ENCODE measurements at regions not wholly inside any gene's neighbourhood (a gene's known extent, or its start where the extent isn't known, plus 50 kb on each side); places are given as distances from the start of the nearest gene placed in this dataset.

DNA sequence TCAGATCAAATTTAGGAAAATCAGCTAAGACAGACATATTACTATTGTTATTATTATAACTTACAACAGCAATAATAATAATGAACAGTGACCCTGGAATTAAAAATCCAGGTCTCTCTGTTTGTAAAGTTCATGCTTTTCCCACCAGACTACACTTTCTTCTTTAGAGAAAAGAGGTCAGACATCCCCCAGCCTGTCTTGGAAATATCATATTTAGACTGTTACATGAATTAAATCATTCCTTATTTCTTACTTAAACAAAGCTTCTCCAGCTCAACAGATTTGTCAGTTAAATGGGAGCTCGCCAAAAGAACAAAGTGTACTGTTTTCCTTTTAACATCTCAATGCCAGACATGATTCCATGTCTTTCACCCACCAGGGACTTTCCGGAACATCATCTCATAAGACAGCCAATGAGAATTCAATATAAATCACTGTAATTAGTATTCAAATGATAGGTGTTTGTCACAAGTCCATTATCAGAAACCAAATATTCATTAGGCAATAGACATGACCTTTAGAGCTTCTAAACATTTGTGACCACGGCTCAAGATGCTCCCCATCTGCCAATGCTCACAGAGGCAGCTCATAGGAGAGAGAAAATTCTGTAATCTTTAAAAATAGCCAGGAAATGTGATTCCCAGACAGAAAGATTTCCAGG, 351.9 kb downstream of the ENC1 start:
- no peak for DNase-seq (ENCODE audit: low spot score)

DNA sequence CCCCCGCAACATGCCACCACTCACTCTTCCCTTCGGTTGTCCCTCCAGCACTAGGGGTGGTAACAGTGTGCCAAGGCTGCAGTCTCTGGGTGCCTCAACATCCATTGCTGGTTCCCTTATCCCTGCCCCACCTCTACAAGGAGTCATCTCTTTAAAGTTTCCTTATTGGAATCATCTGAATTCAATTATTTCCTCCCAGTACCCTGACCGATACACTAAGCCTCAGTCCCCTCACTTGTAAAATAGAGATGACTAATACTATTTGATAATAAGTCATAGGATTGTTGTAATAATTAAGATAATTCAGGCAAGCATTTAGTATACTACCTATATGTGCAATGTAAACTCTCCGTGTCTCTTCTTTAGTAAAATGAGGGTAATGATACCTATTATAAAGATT, 352.5 kb downstream of the ENC1 start:
- DNase-seq (ENCODE audit: low spot score): no peak

DNA sequence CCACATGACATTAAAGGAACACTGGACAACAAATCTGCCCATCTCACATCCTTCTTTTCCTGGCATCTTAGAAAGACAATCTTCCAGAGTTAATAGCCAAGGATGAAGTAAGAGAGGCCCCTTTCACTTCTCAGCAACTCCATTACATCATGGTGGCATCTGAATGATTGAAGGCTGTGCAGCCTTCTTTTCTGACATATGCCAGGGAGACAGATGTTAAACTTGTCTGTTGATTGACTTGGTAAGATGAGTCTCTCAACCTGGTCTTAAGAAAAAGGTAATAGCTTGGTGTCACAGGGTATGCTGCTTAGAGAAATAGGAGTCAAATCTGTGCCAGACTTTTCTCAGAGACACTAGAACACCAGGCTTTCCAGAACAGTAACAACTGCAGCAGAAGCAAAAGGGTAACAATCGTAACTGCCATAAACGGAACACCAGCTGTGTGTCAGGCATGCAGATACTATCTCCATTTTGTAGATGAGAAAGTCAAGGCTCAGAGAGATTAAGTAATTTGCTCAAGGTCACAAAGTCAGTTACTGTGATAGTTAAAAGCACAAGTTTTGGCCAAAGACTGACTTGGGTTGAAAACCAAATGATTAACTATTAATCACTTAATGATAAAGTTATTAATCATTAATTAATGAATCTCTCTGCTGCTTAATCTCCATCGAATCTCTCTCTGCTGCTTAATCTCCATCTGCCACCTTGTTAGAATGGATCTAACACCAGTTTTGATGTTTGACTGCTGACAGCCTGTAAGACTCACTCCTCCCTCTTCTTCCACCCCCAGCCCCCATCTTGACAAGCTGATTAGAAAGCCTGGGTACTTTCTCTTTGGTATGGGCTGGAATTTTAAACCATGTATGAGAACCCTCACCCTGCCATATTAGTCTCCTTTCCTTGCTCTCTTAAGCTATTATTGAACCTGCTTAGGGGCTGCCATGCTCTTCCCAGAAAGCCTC, 353.5 kb downstream of the ENC1 start:
- no peak for DNase-seq (ENCODE audit: low spot score)

DNA sequence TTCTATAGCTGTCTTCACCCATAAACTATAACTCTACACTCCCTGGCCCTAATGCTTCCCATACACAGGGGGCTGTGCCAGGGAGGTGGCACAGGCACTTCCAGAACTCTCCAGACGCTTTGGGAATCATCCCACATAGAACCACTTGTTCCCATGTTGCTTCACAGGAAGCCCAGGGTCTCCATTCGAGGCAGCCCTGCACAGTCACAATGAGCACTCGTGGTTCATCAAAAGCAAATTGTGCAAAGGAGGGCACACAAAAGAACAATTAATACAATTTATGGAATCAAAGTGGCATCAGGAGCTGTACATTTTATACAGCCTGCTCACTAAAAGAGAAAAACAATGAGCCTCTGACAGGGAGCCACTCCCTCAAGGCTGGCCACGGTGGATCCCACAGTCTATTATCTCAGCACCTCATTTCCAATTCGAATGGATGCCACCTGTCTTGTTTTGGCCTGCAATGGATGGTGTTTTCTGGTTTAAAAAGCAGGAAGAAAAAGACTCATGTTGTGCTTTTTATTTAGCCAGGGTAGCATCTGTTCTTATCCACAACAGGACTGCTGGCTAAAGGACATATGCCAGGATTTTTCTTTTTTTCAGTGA, 354.8 kb downstream of the ENC1 start:
- no peak for DNase-seq (ENCODE audit: low spot score)

DNA sequence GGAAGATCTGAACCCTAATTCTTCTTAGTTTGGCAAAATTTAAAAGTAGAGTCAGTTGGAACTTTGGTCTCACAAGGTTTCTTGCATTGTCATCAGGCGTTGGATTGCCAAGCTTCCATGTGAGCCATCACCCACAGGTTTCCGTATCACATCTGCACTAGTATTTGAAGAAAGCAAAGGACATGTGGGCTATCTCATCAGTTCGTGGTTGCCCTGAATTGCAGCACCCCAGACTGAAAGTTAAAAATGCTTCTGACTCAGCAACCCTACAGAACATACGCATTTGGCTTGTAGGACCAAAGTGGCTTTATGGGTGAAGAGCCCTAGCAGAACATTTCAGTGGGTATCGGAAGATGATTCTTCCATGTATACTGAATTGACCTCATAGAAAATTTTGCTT, 358.0 kb downstream of the ENC1 start:
- no peak for DNase-seq (ENCODE audit: low spot score)

DNA sequence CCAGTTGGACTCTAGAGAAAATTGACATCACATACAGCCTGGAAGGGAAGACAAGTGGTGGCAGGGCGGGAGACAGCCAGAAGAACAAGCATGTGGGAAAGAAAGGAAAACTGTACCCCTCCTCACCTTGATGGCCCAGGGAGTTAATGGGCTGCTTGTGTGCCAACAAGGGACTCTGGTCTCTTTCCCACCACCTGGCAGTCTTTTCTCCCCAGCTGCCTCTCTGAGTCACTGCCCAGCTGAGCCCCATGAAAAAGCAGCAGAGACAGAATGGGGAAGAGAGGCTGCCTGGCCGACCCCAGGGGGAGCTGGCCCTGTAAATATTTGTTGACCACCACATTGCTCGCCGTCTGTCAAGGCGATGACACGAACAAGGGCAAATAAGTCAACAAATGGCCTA, 359.4 kb downstream of the ENC1 start:
- no peak for DNase-seq (ENCODE audit: low spot score)

DNA sequence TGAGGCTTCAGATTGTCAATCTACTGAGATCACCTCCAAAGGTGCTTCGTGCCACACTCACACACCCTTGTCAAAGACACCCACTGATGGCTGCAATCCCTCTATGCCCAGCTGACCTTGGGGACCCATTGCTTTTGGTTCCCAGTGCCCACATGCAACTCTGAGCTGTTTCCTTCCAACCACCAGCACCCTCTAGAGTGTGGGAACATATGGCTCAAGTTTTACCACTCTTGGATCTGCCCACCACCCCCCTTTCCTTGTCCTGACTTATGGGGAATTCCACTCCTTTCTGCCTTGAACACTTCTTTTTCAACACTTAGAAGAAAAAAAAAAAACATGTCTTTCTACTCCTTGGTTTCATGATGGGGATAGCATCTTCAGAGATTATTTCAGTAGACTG, 360.2 kb downstream of the ENC1 start:
- no peak for DNase-seq (ENCODE audit: low spot score)

DNA sequence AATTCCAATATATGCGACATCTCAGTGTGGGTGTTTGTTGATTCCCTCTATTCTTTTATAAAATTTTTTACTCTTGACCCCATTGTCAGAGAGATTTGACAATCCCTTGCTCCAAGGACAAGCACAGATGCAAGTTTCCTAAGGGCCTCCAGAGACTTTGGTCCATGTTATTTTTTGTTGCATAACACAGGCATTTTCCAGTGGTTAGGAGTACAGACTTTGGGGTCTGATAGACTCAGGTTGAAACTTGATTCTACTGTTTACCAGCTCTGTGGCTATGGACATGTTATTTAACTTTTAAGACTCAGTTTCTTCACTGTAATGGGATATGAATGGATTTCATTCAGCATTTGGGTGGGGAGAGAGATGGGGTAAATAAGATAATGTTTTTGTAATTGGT, 361.3 kb downstream of the ENC1 start:
- DNase-seq (ENCODE audit: low spot score): no peak

DNA sequence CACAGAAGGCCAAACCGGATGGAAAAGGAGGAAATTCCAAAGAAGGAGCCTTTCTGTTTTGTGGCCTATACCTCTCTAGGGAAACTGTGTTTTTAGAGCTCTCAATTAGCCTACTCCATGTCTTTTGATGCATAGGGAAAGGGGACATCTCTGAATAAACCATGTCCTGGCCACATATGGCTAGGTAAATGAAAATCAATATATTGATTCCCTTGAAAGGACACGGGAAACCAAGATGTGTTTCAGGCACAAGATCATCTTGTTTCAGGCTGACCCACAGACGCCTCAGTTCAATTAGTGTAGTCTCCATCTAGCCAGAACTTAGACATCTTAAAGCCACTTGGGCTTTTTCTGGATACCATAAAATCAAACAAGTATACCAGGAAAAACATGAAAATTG, 363.1 kb downstream of the ENC1 start:
- DNase-seq (ENCODE audit: low spot score): no peak

DNA sequence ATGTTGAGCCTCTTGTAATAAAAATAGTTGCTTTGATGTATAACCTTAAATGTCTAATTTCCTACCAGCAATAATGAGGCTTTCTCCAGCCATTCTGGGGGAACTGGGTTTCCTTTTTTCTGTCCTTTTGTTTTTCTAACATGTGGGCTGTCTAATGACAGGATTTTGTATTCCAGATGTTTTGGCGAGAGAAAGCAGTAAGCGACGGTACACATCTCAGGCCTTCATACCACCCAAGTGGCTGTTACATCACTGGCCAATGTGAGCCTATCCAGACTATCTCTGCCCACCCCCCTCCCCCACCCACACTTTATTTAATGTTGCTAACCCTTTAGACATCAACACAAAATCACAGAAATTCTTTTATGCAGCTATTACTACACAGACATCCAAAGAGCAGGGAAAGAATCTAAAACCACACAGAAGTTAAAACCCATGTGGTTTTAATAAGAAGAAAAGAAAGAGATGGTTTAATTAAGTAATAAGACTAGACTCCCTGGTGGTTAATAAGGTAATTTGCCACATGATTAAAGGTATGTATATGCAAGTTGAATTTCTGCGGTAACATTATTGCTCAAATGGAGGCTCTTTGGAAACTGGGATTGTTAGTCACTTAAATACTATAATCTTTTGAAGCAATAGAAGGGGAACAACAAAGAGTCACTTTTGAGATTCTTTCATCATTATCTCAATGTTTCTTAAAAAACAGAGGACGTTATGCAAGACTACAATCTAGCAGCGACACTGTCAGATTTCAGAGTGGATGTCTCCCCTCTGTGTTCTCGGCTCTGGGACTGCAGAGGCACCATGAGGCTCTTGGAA, 365.1 kb downstream of the ENC1 start:
- no peak for DNase-seq (ENCODE audit: low spot score)

DNA sequence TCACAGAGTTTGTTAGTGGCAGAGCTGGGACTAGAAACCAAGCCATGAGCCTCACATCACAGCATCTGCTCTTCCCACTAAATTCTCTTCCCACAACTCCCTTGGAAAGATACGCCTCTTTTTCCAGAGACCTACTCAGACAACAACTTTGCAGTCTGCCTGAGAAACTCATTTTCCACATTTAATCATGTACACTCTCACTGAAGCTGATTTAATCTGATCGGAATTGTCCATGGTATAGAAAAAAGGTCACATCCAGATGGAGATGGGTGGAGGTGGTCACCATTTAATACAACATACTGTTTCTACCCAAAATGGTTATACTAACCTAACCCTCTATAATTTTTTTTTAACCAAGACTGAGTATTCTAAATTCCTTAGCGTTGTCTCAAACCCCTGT, 366.2 kb downstream of the ENC1 start:
- no peak for DNase-seq (ENCODE audit: low spot score)

DNA sequence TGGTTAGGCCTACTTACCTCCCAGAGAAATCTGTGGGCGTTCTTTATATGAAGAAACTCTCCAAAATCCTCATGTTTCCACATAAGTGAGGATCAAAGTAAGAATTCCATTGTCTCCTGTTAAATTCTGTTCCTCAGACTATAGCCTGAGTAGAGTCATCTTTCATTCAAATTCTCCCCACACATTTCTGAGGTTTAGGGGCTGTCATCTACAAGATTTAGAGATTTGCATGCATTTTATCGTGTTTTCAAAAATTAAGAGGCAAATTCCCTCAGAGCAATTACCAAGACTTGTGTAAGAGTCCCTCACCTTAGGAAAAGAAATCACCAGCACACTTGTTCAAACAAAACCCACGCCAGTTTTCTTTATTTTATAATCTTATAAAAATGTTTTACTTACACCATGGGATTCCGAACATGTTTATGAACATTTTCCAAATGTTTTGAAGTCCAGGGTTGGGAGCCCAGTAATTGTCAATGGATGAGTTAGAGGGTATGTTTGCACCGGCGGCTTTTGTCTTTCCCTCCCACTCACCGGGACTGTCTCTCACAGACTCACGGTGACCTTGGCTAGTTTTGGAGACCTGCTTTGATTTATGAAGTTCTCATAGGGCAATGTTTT, 367.6 kb downstream of the ENC1 start:
- no peak for DNase-seq (ENCODE audit: low spot score)

DNA sequence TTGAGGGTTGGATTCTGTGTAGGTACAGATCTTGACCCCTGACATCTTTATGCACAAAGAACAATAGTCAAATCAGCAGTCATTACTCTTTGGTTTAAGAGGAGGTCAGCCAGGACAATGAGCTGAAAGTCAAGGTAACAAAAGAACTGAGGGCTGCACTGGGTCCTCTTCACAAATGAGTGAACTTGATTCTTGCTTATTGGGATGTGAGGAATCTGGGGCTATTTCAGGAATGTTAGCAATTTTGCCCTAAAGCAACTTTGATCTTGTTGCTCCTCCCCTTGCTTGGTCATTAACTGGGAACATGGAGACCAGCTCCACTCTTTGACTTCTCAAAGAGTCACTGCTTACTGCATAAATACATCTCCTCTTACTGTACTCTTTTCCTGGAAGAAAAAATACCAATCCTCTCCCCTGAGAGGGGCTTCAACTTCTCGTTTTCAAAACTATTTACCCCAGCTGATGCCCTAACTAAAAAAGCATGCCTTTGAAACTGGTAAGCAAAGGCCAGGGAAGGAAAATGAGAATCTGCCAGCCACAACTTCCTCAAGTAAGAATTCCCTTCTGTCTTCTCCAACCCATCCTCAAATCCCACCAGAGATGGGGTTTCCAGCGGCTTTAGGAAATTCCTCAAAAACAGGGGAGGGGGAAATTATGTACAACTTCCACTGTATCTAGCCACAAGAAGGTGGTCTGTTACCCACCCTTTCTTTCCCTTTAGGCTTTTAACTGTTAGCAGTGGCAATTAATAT, 368.3 kb downstream of the ENC1 start:
- no peak for DNase-seq (ENCODE audit: low spot score)

DNA sequence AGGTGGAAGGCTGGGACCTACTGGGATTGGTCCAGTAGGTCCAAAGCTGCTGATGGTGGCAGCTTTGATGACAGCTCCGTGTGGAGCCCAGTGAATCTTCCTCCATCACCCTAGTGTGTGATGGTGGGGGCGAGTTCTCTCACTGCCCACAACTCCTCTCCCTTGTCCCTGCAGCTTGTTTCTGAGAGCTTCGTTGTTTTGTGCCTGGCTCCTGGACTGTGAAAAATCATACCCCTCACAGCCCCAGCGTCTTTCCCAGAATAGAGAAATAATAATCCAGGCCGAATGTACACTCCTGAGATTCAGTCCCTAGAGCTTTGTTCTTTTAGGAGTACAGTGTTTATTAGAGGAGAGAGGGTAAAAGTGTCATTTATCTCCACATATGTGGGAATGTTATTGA, 372.2 kb downstream of the ENC1 start:
- DNase-seq (ENCODE audit: low spot score): no peak

DNA sequence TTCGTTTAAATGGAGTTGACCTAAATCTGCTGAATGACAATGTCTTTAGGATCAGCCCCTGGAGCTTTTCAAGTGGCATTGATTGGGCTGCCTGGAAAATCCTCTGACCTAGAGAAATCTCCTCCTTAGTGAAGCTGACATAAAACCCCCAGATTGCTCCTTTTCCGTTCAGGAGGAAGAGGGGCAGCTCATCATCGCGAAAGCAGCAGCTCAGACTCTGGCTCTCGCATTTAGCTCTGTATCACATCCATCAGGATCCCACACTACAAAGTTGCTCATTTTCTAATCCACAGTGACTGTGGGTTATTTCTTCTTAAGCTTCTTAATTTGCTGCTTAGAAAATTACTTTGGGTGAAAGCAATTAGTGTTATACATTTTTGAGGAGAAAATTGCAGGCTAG, 373.7 kb downstream of the ENC1 start:
- DNase-seq (ENCODE audit: low spot score): no peak

DNA sequence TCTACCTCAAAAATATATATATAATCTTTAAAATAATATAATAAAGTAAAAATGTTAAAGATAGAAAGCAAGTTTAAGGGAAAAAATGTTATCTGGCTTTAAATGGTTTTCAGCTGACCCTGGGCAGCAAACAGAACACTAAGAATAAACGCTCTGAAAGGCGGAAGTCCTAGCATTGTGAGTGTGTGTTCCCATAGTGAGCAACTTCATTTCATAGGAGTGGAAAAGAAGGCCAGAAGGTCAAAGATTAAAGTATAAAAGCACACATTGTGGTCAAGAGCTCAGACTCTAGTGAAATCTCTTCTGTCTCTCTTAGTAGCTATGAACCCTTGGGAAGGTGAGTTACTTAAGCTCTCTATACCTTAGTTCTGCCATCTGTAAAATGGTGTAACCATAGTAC, 374.4 kb downstream of the ENC1 start:
- no peak for DNase-seq (ENCODE audit: low spot score)

DNA sequence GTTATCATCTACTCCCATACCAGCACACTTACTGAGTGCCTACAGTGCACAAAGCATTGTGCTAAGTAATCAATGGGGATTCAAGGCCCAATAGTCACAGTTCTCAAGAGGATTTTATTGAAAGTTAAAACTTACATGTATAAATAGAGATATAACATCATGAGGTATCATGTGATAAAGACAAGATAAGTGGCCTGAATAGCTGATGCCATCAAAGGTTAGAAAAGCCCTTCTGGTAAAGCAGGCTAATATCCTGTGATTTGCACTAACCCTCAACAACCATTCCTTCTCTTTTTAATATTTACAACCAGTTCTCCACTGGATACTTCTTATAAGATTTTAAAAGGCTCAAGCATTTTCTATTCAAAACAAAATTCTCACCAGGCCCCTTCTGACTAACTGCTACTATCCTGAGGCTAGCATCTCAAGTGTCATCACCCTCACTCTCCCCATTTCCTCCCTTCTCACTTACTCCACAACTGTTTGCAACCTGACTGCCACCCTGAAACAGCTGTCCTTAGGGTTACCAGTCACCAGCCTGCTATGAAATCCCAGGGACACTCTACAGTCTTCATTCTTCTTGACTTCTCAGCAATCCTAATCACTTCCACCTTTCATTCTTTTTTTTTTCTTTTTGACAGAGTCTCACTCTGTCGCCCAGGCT, 377.9 kb downstream of the ENC1 start:
- DNase-seq (ENCODE audit: low spot score): no peak

DNA sequence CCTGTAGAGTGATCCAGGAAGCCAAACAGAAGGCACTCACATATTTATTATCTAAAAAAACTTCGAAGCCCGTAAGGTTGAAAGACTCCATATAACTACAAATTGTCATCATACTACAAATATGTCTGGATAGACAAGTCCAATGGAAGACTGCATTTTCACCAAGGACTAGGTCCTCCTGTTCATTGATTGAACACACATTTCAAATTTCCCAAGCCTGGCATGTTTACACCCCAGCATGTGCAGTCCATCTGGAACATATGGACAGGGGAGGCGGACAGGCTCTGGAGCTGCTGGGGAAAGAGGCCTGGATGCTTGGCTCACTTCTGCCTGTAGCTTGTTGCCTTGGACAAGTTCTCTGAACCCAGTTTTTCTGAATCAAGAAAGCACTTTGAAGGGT, 378.7 kb downstream of the ENC1 start:
- no peak for DNase-seq (ENCODE audit: low spot score)

DNA sequence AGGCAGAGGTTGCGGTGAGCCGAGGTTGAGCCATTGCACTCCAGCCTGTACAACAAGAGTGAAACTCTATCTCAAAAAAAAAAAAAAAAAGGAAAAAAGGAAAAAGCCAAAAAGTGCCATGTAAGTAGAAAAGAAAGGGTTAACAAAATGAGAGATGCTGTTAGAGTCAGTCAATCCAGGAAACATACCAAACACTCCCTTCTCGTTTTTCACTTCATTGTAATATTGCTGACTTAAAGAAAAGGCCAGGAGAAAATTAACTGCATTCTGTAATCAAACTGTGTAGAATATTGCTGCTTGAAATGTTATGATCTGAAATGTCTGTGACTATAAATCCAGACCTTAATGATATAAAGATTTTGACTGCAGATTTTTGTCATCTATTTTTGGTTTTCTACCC, 379.1 kb downstream of the ENC1 start:
- DNase-seq (ENCODE audit: low spot score): no peak

DNA sequence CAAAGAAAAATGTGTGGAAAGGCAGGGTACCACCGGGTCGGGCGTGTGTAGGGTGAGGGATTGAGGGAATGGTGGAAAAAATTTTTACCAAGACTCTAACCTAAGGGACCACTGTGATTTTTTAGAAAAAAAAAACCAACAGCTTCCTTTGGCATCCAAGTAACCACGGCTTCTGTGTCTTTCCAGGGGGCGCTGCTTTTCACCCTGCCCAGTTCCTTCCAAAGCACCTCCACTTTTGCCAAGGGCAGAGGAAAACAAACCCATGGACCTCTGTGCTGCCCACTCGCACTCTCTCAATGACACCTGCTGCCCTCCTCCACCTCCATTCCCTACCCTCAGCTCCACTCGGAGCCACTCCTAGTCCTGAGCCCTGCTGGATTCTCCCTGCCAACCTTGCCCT, 381.0 kb downstream of the ENC1 start:
- DNase-seq (ENCODE audit: low spot score): no peak

DNA sequence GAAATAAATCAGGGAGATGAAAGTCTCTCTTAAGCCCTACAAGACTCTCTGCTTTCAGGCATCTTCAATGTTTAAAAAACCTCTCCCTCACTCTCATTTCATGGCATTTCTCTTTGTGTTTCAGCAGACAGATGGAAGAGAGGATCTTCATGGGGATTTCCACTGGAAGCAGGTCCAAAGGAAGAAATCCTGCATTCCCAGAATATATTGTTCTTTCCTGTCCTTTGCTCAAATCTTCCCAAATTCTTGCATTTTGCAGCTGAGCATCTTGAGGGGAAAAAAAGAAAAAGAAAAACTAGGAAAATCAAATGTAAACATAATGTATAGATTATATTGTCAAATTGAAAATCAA, 382.2 kb downstream of the ENC1 start:
- no peak for DNase-seq (ENCODE audit: low spot score)
